ENCODE measurements at regions not wholly inside any gene's neighbourhood (a gene's known extent, or its start where the extent isn't known, plus 50 kb on each side); places are given as distances from the start of the nearest gene placed in this dataset.

DNA sequence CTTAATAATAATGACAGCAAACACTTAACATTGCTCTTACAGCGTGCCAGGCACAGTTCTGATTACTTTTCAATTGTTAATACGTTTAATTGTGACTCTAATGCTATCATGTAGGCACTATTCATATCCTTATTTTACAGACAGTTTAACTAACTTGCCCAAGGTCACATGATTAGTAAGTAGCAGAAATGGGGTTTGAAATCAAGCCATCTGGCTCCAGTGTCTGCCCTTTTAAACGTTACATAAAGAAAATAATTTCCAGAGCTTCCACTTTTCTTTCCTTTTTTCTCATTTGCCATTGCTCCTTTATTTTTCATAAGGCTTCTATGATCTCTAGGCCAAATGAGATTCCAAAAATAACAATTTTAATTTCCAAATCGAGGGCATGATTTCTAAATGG is 50.6 kb upstream of the IKZF2 start:
- no peak for DNase-seq

DNA sequence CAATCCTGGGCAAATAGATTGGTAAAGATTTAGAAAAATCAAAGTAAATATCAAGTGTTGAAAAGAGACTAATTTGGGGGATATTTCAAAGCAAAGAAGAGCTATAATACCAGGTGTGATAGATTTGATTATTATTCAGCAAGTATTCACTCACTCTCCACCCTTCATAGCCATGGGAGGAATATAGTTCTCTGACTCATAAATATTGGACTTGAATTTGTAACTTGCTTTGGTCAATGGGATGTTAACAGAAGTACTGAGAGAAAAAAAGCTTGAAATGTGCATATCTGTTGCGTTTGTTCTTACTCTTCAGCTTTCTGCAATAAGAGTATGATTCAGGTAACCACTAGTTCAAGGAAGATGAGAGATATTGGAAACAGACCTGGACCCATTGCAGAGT is 54.5 kb upstream of the IKZF2 start:
- DNase-seq, result no peak

DNA sequence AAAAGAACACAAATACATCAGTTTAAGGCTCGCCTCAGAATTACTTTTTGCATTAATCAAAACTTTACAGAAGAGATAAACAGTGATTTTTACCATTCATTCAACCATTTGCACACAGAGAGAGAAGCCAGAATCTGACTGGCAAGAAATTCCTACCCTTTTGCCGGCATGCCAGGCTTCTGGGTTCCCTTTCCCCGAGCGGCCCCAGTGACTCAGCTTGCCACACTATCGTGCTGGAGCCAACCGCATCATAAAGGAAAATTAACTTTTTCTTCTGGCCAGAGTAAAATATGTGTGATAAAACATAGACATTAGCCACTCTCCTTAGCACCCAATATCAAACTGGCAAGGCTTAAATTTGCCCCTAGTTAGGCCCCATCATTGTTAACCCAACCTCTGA is 61.8 kb upstream of the IKZF2 start:
- no peak for DNase-seq

DNA sequence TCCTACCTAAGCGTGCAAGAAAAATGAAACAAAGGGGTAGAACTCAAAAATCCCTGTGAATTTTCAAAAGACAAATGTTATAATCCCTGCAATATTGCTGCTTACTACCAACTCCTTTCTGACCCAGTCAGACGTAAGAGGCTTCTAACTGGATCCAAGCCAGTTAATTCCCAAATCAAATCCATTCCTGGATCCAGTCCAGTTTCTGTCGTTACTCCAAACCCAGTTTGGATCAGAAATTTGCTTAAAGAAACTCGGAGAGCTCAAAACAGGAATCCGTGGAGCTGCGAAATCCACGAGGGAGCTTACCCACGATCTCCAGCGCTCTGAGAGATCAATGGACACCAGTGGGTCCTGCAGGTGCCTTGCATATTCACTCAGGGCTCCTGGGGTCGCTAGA is 62.8 kb upstream of the IKZF2 start:
- no peak for DNase-seq

DNA sequence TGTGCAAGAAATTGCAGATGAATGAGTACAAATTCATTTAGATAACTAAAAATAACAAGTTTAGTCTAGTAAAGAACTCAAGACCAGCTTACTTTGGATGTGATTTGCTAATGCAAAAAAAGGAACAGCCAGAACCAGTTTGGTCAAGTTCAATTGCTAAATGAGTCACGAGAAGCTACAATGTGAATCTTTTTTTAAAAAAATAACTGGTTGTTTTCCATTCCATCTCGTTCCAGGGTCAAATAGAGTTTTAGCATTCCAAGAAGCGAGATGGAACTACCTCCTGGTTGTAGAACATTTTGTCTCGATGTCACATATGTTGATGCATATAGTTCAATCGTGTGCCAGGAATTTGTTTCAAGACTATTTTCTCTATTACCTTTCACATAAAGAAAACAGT is 65.0 kb upstream of the IKZF2 start:
- DNase-seq, result no peak

DNA sequence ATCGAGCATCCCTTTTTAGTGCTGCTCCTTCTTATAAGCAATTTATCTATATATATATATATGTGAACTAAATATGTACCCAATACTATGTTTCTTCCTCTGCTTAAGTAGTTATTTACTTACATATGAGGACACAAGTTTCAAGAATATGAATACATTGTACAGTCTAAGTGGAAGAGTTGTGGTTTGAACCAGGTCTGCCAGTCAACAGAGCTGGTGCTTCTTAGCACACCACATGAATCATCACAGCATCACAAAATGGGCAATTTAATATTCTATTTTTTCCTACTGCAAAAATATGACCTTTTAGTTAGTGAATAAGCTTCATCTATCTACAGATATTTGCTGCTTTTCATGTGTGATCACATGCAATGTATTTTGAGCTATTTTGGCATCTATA is 64.4 kb upstream of the SPAG16 start:
- no peak for DNase-seq

DNA sequence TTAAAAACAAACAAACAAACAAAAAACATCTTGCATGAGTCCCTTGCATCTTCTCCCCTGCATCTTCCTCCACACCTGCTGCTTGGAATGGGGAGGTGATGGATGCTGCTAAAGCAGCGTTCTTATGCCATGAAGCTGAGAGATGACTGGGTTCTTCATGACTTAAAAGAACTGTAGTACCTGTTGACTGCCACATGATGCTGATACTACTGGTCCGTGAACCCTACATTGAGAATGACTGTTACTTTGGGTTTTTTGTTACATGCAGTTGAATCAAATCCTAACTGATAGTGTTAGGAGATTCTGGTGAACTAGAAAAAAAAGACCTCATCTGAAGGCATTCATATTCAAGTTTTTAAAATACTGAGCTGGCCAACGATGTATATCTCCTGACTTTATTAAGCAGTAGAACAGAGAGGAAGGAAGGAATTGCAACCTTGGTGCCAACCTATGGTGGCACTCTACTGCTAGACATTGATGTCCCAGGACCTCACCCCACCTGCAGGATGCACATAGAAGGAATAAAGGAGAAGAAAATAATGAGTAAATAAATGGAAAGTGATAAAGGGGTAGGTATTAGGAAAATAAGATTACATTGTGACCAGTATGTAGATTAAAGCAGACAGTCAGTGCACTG is 63.2 kb upstream of the SPAG16 start:
- no peak for DNase-seq

DNA sequence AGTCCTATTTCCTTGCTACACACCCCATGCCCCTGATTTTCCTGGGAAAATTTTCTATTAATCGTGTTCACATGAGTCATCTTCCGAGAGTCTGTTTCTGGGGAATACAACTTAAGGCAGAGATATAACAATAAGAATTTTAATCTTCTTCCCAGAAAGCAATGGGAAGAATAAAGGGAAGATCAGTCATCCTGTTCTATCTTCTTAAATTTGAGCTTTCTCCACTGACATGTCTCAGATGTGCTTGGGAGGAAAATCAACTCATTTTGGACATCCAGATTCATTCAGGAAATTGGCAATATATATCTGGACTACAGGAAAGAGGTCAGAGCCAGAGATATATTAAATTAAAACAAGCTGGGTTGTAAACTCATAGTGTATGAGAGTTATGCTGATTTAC is 62.3 kb upstream of the SPAG16 start:
- no peak for DNase-seq

DNA sequence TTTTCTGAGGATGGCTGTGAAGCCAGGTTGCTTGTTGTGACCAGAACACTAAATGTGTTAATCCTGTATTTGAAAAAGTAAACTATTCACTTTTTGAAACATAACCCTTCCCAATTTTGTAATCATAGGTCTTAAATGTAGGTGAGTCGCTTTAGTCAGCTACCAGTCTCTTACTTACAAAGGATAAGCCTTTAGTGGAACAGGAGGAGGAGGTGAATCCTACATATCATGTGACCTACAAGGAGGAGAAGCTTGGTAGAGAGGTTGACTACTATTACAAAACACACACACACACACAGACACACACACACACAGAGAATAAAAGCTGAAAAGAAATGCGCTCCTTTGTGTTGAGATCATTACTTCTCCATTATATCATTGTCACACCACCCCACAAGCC is 59.9 kb upstream of the SPAG16 start:
- no peak for DNase-seq

DNA sequence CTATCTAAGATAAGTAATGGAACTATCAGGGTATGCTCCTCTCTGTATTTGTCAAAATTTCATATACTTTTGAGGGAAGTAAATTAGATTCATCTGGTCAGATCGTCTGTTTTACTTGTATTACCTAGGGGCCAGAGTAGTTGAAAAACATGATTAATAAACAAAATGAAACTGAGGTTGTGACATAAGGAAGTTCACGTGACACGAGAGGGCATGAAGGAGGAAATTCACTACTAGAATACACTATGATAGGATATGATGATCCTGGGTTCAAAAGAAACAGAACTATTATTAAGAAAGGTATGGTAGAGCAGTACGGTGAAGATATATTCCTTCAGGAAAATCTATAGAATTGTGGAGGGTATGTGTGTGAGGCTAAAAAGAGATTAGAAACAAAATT is 58.4 kb upstream of the SPAG16 start:
- DNase-seq, result no peak

DNA sequence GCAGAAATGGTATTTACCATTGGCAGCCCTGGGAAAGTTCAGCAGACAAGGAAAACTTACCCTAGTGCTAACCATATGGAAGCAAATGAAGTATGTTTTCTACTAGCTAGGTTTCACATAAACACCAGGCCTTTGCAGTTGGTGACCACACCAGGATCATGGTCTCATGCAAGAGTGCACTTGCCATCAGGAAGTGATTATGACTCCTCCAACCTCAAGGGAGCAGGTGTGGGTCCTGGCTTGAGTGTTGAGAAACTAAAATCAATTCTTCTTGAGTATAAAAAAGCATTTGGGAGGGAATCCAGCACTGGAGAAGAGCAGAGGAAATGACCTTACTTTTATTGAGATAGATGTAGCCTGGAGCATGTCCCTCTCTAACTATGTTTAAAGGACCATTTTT is 56.8 kb upstream of the SPAG16 start:
- DNase-seq, result no peak

DNA sequence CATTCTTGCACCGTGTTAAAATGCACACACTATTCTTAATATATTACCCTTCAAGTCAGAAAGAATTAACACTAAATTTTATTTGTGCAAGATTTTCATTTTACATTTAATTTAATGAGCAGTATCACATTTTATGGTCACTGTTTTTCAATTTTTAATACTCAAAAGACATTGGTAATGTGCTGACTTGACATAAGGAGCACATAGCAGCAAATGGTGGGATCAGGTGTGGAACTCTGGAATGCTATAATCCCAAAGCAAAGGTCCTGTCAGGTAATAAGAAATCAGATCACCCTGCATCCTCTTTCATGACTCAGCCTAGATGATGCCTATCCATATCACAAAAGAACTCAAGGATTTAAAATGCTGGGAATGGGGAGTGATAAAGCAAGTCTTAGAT is 55.6 kb upstream of the SPAG16 start:
- no peak for DNase-seq

DNA sequence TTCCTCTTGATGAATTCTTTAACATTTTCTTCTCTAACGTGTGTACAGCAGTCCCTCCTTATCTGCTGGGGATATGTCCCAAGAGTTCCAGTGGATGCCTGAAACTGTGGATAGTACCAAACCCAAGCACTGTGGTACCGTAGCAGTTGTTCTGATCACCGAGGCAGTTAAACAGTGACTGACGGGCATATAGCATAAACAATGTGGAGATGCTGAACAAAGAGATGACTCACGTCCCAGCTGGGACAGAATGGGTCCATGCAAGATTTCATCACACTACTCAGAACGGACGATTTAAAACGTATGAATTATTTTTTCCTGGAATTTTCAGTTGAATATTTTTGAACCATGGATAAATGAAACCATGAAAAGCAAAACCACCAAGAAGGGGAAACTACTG is 54.5 kb upstream of the SPAG16 start:
- DNase-seq, result no peak

DNA sequence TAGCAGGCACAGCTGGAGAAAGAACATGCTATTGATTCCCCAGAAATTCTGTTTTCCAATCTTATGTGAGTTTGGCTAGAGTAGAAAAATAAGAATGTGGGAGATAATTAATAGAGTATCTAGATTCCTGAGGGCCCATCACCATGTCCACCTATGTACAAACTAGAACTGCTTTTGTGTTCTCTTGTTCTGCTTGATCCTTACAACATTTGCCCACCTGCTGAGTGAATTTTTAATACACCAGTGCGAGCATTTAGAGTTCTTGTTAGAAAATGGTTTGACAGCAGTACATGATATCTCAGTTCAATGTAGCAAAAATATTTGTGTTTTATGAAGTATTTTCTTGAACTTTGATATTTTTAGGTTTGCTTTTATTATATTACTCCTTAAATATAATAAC is 52.3 kb upstream of the SPAG16 start:
- no peak for DNase-seq

DNA sequence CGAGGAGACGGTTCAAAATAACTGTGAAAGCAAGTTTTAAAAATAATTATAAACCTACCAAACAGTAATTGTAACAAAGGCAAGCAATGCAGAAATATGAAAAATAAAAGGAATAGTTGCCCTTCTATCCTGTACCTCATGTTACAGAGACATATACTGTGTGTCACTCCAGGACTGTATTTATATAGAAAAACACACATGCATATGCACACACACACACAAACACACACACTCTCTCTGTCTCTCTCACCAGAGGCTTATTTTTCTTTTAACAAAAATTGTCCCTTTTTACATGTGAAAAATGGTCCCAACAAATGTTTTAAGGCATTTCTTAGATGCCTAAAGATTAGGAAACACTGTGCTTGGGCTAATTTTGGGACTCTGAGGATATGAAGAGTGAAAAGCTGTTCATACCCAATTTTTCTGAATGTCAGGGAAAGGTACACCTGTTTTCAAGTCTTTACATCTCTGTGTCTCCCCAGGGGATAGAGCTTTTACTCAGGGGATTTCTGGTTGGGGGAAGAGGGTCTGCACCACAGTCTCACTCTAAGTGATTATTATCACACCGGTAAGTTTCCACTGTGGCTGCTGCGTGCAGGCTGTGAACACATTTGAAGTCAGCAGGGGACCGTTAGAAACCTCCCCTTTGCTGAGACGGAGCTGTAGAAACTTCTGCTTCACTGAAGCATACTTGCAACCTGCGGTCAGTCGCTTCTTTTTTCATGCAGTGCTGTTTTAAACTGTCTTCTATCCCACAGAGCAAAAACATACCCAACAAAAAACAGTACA is 51.4 kb upstream of the SPAG16 start:
- DNase-seq, result peak in 1 of 2 experiments; percentile 15

DNA sequence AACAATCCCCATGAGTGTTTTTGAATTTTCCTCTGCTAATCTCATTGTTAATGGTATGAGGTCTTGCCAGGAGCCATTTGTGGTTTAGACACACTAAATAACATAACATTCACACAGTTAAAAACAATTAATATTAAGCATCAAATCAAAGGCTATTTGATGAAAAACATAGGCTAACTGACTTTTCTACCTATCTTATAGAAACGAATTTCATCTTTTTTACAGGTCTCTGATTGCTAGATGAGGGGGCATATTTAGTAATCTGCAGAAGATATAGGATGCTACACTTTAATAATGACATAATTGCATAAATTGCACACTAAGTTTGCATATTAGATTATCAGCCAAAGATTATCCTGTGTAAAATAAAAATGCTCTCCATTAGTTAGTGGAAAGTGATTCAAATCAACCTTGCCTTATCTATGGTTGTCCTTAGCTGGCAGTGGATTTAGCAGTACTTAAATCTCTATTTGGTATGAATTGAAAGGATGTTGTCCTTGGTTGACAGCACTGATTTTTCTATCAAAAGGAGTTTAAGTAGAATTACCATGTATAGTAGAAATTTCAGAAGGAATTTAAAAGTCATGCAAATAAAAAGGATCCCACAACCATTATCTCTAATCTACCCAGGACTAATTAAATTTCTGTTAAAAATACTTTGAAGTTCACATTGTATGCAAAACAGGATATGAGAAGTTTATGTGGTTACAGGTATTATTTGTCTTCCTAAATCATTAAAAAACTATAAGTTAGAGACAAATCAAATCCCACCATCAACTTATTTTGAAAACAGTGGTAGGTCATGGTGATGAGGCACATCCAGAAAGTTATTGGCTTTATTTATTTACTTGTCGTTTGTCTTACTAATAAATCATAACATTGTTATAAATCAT is 50.6 kb upstream of the SPAG16 start:
- no peak for DNase-seq
